ENCODE measurements at regions not wholly inside any gene's neighbourhood (a gene's known extent, or its start where the extent isn't known, plus 50 kb on each side); places are given as distances from the start of the nearest gene placed in this dataset.

- TF ChIP-seq POLR2A (IDR thresholded peaks at IDR 0.05; ENCODE audit: low read length) (no peak), GATA1 (IDR thresholded peaks at IDR 0.05; ENCODE audit: low read depth, low read length) (no peak)
Measured at GRCh38 chr13:26929971-26930730, 169.6 kb upstream of the GPR12 start.

All from erythroblast (primary cell).